ENCODE measurements at regions not wholly inside any gene's neighbourhood (a gene's known extent, or its start where the extent isn't known, plus 50 kb on each side); places are given as distances from the start of the nearest gene placed in this dataset.
"Not testable (repeated sequence)": the region's sequence is repeated elsewhere in the genome, so short reads cannot be mapped to it uniquely, and the experiment has no call there.

GRCh38 chr1:149227933-149228665 is 124.7 kb upstream of the NBPF9 start:
- ATAC-seq; intact Hi-C loops (cut with micrococcal nuclease); DNase-seq: not testable (repeated sequence)

- DNase-seq; intact Hi-C loops (cut with micrococcal nuclease): not testable (repeated sequence)
- ATAC-seq = peak; percentile 97
Measured at GRCh38 chr1:149228672-149229585, 125.6 kb upstream of the NBPF9 start.

- intact Hi-C loops (cut with micrococcal nuclease) = not testable (repeated sequence)
- peak; percentile 35 for DNase-seq
Measured at GRCh38 chr1:149229813-149230212, 126.5 kb upstream of the NBPF9 start.

GRCh38 chr1:149234926-149235914 is 131.9 kb upstream of the NBPF9 start:
- DNase-seq; intact Hi-C loops (cut with micrococcal nuclease): not testable (repeated sequence)

More at GRCh38 chr1:149229813-149230212, 126.5 kb upstream of the NBPF9 start:
- ATAC-seq = peak; percentile 81

GRCh38 chr1:149237515-149237914 is 134.2 kb upstream of the NBPF9 start:
- ATAC-seq = peak; percentile 7
- DNase-seq; intact Hi-C loops (cut with micrococcal nuclease): not testable (repeated sequence)

More at GRCh38 chr1:149234926-149235914, 131.9 kb upstream of the NBPF9 start:
- peak; percentile 22 for ATAC-seq

- peak; percentile 65 for ATAC-seq
- DNase-seq; intact Hi-C loops (cut with micrococcal nuclease): not testable (repeated sequence)
Measured at GRCh38 chr1:149239897-149240508, 136.7 kb upstream of the NBPF9 start.

GRCh38 chr1:149240530-149240929 is 137.2 kb upstream of the NBPF9 start:
- ATAC-seq = peak; percentile 79
- intact Hi-C loops (cut with micrococcal nuclease); DNase-seq: not testable (repeated sequence)

- DNase-seq; intact Hi-C loops (cut with micrococcal nuclease): not testable (repeated sequence)
- ATAC-seq = peak; percentile 76
Measured at GRCh38 chr1:149241272-149241671, 137.9 kb upstream of the NBPF9 start.

GRCh38 chr1:149243572-149243971 is 140.2 kb upstream of the NBPF9 start:
- not testable (repeated sequence) for DNase-seq

GRCh38 chr1:149244621-149245020 is 141.3 kb upstream of the NBPF9 start:
- DNase-seq; ATAC-seq; intact Hi-C loops (cut with micrococcal nuclease): not testable (repeated sequence)

More at GRCh38 chr1:149243572-149243971, 140.2 kb upstream of the NBPF9 start:
- ATAC-seq; intact Hi-C loops (cut with micrococcal nuclease): not testable (repeated sequence)

GRCh38 chr1:149246212-149246611 is 142.9 kb upstream of the NBPF9 start:
- intact Hi-C loops (cut with micrococcal nuclease); DNase-seq; ATAC-seq: not testable (repeated sequence)

GRCh38 chr1:149248610-149249009 is 145.3 kb upstream of the NBPF9 start:
- intact Hi-C loops (cut with micrococcal nuclease); DNase-seq; ATAC-seq: not testable (repeated sequence)

GRCh38 chr1:149249850-149250467 is 146.6 kb upstream of the NBPF9 start:
- DNase-seq; intact Hi-C loops (cut with micrococcal nuclease): not testable (repeated sequence)
- ATAC-seq = peak; percentile 45

GRCh38 chr1:149254894-149255847 is 151.8 kb upstream of the NBPF9 start:
- DNase-seq; intact Hi-C loops (cut with micrococcal nuclease): not testable (repeated sequence)
- ATAC-seq = peak; percentile 87

- DNase-seq; intact Hi-C loops (cut with micrococcal nuclease): not testable (repeated sequence)
- ATAC-seq = peak; percentile 77
Measured at GRCh38 chr1:149260284-149260683, 156.9 kb upstream of the NBPF9 start.

- DNase-seq; ATAC-seq; intact Hi-C loops (cut with micrococcal nuclease): not testable (repeated sequence)
Measured at GRCh38 chr1:149260736-149261340, 157.5 kb upstream of the NBPF9 start.
